ENCODE measurements at regions not wholly inside any gene's neighbourhood (a gene's known extent, or its start where the extent isn't known, plus 50 kb on each side); places are given as distances from the start of the nearest gene placed in this dataset.
"Not testable (repeated sequence)": the region's sequence is repeated elsewhere in the genome, so short reads cannot be mapped to it uniquely, and the experiment has no call there.

- peaks cover 3% of the 10 kb centered on the region for H3K4me1 ChIP-seq (ENCODE audit: control insufficient read depth, insufficient read depth, low read length)
- H3K4me3 ChIP-seq (ENCODE audit: low read length), result no peak overlapping the region
- H3K27me3 Mint-ChIP-seq (ENCODE audit: insufficient read depth), result peaks cover 1% of the 10 kb centered on the region
- H3K9ac ChIP-seq (ENCODE audit: extremely low read depth, low read length, poor library complexity, severe bottlenecking), result no peak overlapping the region
- 82 to 95% methylated on average over 6 to 7 of the region's 7 CpGs for WGBS, 2 experiments (ENCODE audit: insufficient coverage in 1 of 2, insufficient read length in 1 of 2)
- H3K9me3 ChIP-seq (ENCODE audit: control insufficient read depth, low read length), result peaks cover 14% of the 10 kb centered on the region
- H3K27ac Mint-ChIP-seq, result peak overlapping the region; percentile 48
- no peak overlapping the region for H3K27ac ChIP-seq (ENCODE audit: low read depth, low read length)
- no peak for TF ChIP-seq CTCF (conservative IDR thresholded peaks at IDR 0.05)
- no peaks in the 10 kb centered on the region for H3K36me3 ChIP-seq (ENCODE audit: control insufficient read depth, insufficient read depth, low read length)
- DNase-seq, result no peak
- no peaks in the 10 kb centered on the region for H3K36me3 Mint-ChIP-seq (ENCODE audit: low read depth)
- no peaks in the 10 kb centered on the region for H3K27me3 ChIP-seq (ENCODE audit: control insufficient read depth, insufficient read depth, low read length, poor library complexity, severe bottlenecking)
- peaks cover 14% of the 10 kb centered on the region for H3K9me3 Mint-ChIP-seq
- H3K4me3 Mint-ChIP-seq, result no peak overlapping the region
- H3K4me1 Mint-ChIP-seq, result peaks cover 12% of the 10 kb centered on the region
Measured at GRCh38 chr20:36082315-36082915, 72.1 kb upstream of the EPB41L1 start.

DNA sequence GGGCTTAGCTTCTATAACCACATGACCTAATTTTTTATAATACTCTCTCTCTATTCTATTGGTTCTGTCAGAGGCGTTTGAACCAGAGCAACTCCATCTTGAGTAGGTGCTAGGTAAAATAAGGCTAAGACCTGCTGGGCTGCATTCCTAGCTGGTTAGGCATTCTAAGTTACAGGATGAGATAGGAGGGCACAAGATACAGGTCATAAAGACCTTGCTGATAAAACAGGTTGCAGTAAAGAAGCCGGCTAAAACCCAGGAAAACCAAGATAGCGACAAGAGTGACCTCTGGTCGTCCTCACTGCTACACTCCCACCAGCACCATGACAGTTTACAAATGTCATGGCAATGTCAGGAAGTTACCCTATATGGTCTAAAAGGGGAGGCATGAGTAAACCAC lies 71.3 kb upstream of the EPB41L1 start:
- peaks cover 14% of the 10 kb centered on the region for H3K9me3 ChIP-seq (ENCODE audit: control insufficient read depth, low read length)
- not testable (repeated sequence) for H3K4me3 ChIP-seq (ENCODE audit: low read length); H3K4me1 ChIP-seq (ENCODE audit: control insufficient read depth, insufficient read depth, low read length); H3K9ac ChIP-seq (ENCODE audit: extremely low read depth, low read length, poor library complexity, severe bottlenecking); DNase-seq; H3K27ac Mint-ChIP-seq; H3K27me3 ChIP-seq (ENCODE audit: control insufficient read depth, insufficient read depth, low read length, poor library complexity, severe bottlenecking); H3K36me3 ChIP-seq (ENCODE audit: control insufficient read depth, insufficient read depth, low read length); H3K36me3 Mint-ChIP-seq (ENCODE audit: low read depth); H3K4me3 Mint-ChIP-seq; H3K27me3 Mint-ChIP-seq (ENCODE audit: insufficient read depth); H3K27ac ChIP-seq (ENCODE audit: low read depth, low read length)
- peaks cover 12% of the 10 kb centered on the region for H3K4me1 Mint-ChIP-seq
- H3K9me3 Mint-ChIP-seq, result peaks cover 14% of the 10 kb centered on the region
- WGBS, 2 experiments (ENCODE audit: insufficient coverage in 1 of 2, insufficient read length in 1 of 2), result 68 to 94% methylated on average over 3 to 4 of the region's 4 CpGs

GRCh38 chr20:36084356-36084755 lies 70.2 kb upstream of the EPB41L1 start:
- Histone ChIP-seq H3K9ac (ENCODE audit: extremely low read depth, low read length, poor library complexity, severe bottlenecking) (no peak overlapping the region), H3K4me3 (ENCODE audit: low read length) (peak overlapping the region; percentile 23), H3K4me1 (ENCODE audit: control insufficient read depth, insufficient read depth, low read length) (peaks cover 3% of the 10 kb centered on the region), H3K36me3 (ENCODE audit: control insufficient read depth, insufficient read depth, low read length) (no peaks in the 10 kb centered on the region), H3K9me3 (ENCODE audit: control insufficient read depth, low read length) (peaks cover 14% of the 10 kb centered on the region), H3K27me3 (ENCODE audit: control insufficient read depth, insufficient read depth, low read length, poor library complexity, severe bottlenecking) (no peaks in the 10 kb centered on the region), H3K27ac (ENCODE audit: low read depth, low read length) (no peak overlapping the region)
- peaks cover 14% of the 10 kb centered on the region for H3K9me3 Mint-ChIP-seq
- TF ChIP-seq CTCF (conservative IDR thresholded peaks at IDR 0.05), result no peak
- H3K27ac Mint-ChIP-seq, result no peak overlapping the region
- no peak overlapping the region for H3K4me3 Mint-ChIP-seq
- H3K27me3 Mint-ChIP-seq (ENCODE audit: insufficient read depth), result peaks cover 10% of the 10 kb centered on the region
- no peak for DNase-seq
- H3K4me1 Mint-ChIP-seq, result peaks cover 12% of the 10 kb centered on the region
- WGBS, 2 experiments (ENCODE audit: insufficient coverage in 1 of 2, insufficient read length in 1 of 2), result 74 to 93% methylated on average over 3 of the region's 3 CpGs
- H3K36me3 Mint-ChIP-seq (ENCODE audit: low read depth), result no peaks in the 10 kb centered on the region

Data from endodermal cell (in vitro differentiated cells).